ENCODE measurements at regions not wholly inside any gene's neighbourhood (a gene's known extent, or its start where the extent isn't known, plus 50 kb on each side); places are given as distances from the start of the nearest gene placed in this dataset.

GRCh38 chr3:94654096-94654495 is 591.2 kb downstream of the NSUN3 start:
- no CpG with 5 or more reads among the region's 2 CpGs for WGBS
- Histone ChIP-seq H3K27me3 (no peaks in the 10 kb centered on the region), H3K27ac (no peak overlapping the region), H3K36me3 (no peaks in the 10 kb centered on the region), H3K4me1 (no peaks in the 10 kb centered on the region), H3K9me3 (no peaks in the 10 kb centered on the region), H3K4me3 (no peak overlapping the region)
- no peak for DNase-seq (ENCODE audit: low spot score in 2 of 2)
- TF ChIP-seq POLR2A (IDR thresholded peaks at IDR 0.05) (no peak), CTCF (IDR thresholded peaks at IDR 0.05) (no peak), POLR2AphosphoS5 (IDR thresholded peaks at IDR 0.05) (no peak), EP300 (IDR thresholded peaks at IDR 0.05) (no peak)

GRCh38 chr3:94665922-94666321 is 603.1 kb downstream of the NSUN3 start:
- no peaks in the 10 kb centered on the region for H3K9me3 ChIP-seq
- H3K36me3 ChIP-seq: no peaks in the 10 kb centered on the region
- no peak for TF ChIP-seq CTCF (IDR thresholded peaks at IDR 0.05)
- no peak for TF ChIP-seq EP300 (IDR thresholded peaks at IDR 0.05)
- no peak for TF ChIP-seq POLR2AphosphoS5 (IDR thresholded peaks at IDR 0.05)
- no peak for TF ChIP-seq POLR2A (IDR thresholded peaks at IDR 0.05)

GRCh38 chr3:94671078-94671477 is 608.2 kb downstream of the NSUN3 start:
- DNase-seq (ENCODE audit: low spot score in 2 of 2): no peak
- no peaks in the 10 kb centered on the region for H3K4me1 ChIP-seq
- H3K4me3 ChIP-seq: no peak overlapping the region
- H3K36me3 ChIP-seq: no peaks in the 10 kb centered on the region
- no peak overlapping the region for H3K27ac ChIP-seq
- H3K9me3 ChIP-seq: no peaks in the 10 kb centered on the region
- TF ChIP-seq POLR2AphosphoS5 (IDR thresholded peaks at IDR 0.05) (no peak), CTCF (IDR thresholded peaks at IDR 0.05) (no peak), EP300 (IDR thresholded peaks at IDR 0.05) (no peak), POLR2A (IDR thresholded peaks at IDR 0.05) (no peak)
- no peaks in the 10 kb centered on the region for H3K27me3 ChIP-seq

More at GRCh38 chr3:94665922-94666321, 603.1 kb downstream of the NSUN3 start:
- Histone ChIP-seq H3K4me3 (no peak overlapping the region), H3K4me1 (no peaks in the 10 kb centered on the region), H3K27me3 (no peaks in the 10 kb centered on the region), H3K27ac (no peak overlapping the region)
- no peak for DNase-seq (ENCODE audit: low spot score in 2 of 2)

- Histone ChIP-seq H3K27ac (no peak overlapping the region), H3K4me3 (no peak overlapping the region), H3K4me1 (no peaks in the 10 kb centered on the region), H3K9me3 (no peaks in the 10 kb centered on the region), H3K27me3 (no peaks in the 10 kb centered on the region), H3K36me3 (no peaks in the 10 kb centered on the region)
- 85% methylated on average over 1 of the region's 1 CpG for WGBS
- no peak for TF ChIP-seq EP300 (IDR thresholded peaks at IDR 0.05)
- no peak for TF ChIP-seq POLR2AphosphoS5 (IDR thresholded peaks at IDR 0.05)
- TF ChIP-seq POLR2A (IDR thresholded peaks at IDR 0.05): no peak
- TF ChIP-seq CTCF (IDR thresholded peaks at IDR 0.05): no peak
- DNase-seq (ENCODE audit: low spot score in 2 of 2): no peak
Observed at GRCh38 chr3:94673876-94674275, 611.0 kb downstream of the NSUN3 start.

GRCh38 chr3:94686208-94686607 is 623.3 kb downstream of the NSUN3 start:
- no peak for TF ChIP-seq CTCF (IDR thresholded peaks at IDR 0.05)
- TF ChIP-seq POLR2A (IDR thresholded peaks at IDR 0.05): no peak
- no peak overlapping the region for H3K4me3 ChIP-seq
- H3K36me3 ChIP-seq: no peaks in the 10 kb centered on the region
- H3K4me1 ChIP-seq: no peaks in the 10 kb centered on the region
- no peak for DNase-seq (ENCODE audit: low spot score in 2 of 2)
- 80% methylated on average over 1 of the region's 1 CpG for WGBS
- peaks cover 5% of the 10 kb centered on the region for H3K9me3 ChIP-seq
- no peak overlapping the region for H3K27ac ChIP-seq
- no peaks in the 10 kb centered on the region for H3K27me3 ChIP-seq
